Cardiac fibroblast (primary cell): ENCODE measurements at regions not wholly inside any gene's neighbourhood (a gene's known extent, or its start where the extent isn't known, plus 50 kb on each side); places are given as distances from the start of the nearest gene placed in this dataset.

Experiments used
- DNase-seq, 2 donors: peaks; one replicate each; pipeline versions ENCODE4 v3.0.0 to v3.0.0-alpha.2; 2010; ENCODE audit warnings: low read depth in 2 of 2
- H3K4me3 ChIP-seq, 2 donors: replicated peaks in 1 of 2; 1 replicate in 1 of 2; 2 replicates in 1 of 2; pipeline ENCODE4 v1.5.1; 2011; ENCODE audit warnings: low read depth in 2 of 2, low read length in 2 of 2, mild to moderate bottlenecking in 2 of 2, moderate library complexity in 1 of 2
- CTCF ChIP-seq: IDR thresholded peaks from one replicate; pipeline ENCODE4 v1.5.1; 2011; ENCODE audit warnings: low read depth, mild to moderate bottlenecking, low read length, inconsistent platforms

- no peak for TF ChIP-seq CTCF
- H3K4me3 ChIP-seq, result no peak overlapping the region
- no peak for DNase-seq
Measured at GRCh38 chr3:159536876-159537275, 451.8 kb upstream of the IL12A start.

- TF ChIP-seq CTCF, result no peak
- no peak for DNase-seq
Measured at GRCh38 chr3:159538507-159538906, 450.1 kb upstream of the IL12A start.

GRCh38 chr3:159540882-159541495 is 447.6 kb upstream of the IL12A start:
- H3K4me3 ChIP-seq, result no peak overlapping the region
- no peak for DNase-seq
- no peak for TF ChIP-seq CTCF

More at GRCh38 chr3:159538507-159538906, 450.1 kb upstream of the IL12A start:
- no peak overlapping the region for H3K4me3 ChIP-seq

GRCh38 chr3:159548675-159549335 is 439.8 kb upstream of the IL12A start:
- no peak for TF ChIP-seq CTCF
- DNase-seq, result peak; percentile 44 to 69
- H3K4me3 ChIP-seq, result no peak overlapping the region

GRCh38 chr3:159555205-159555604 is 433.4 kb upstream of the IL12A start:
- no peak overlapping the region for H3K4me3 ChIP-seq
- TF ChIP-seq CTCF, result no peak
- no peak for DNase-seq

- no peak overlapping the region for H3K4me3 ChIP-seq
- TF ChIP-seq CTCF, result no peak
- peak in 1 of 2 donors; percentile 5 for DNase-seq
Measured at GRCh38 chr3:159559771-159560170, 428.9 kb upstream of the IL12A start.
